ENCODE measurements at regions not wholly inside any gene's neighbourhood (a gene's known extent, or its start where the extent isn't known, plus 50 kb on each side); places are given as distances from the start of the nearest gene placed in this dataset.
"Not testable (repeated sequence)": the region's sequence is repeated elsewhere in the genome, so short reads cannot be mapped to it uniquely, and the experiment has no call there.

DNA sequence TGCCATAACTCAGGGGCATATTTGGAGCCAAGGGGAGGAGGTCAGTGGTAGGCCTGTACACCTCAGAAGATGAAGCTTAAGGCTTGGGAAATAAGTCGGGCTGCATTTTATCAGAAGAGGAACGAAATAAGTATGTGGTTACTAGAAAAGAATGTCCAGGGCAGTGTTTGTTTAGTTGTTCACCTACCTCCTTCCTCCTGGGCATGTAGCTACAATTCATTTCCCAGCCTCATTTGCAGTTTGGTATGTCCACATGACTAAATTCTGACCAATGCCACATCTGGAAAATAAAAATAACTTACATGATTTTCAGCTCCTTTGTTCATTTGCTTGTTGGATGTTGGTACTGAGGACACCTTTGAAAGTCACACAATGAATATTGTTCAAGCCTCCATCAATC lies 294.5 kb upstream of the RGS17 start:
- Histone ChIP-seq H3K36me3 (replicated peaks) (no peaks in the 10 kb centered on the region), H3K9me3 (no peaks in the 10 kb centered on the region), H3K4me1 (no peaks in the 10 kb centered on the region), H3K4me3 (no peak overlapping the region), H3K27me3 (ENCODE audit: low read depth) (no peaks in the 10 kb centered on the region)
- no peak for DNase-seq (ENCODE audit: low spot score in 2 of 2)
- in situ Hi-C loops (cut with MboI; ENCODE audit: low sequenced_read_pairs), result no loop called here

DNA sequence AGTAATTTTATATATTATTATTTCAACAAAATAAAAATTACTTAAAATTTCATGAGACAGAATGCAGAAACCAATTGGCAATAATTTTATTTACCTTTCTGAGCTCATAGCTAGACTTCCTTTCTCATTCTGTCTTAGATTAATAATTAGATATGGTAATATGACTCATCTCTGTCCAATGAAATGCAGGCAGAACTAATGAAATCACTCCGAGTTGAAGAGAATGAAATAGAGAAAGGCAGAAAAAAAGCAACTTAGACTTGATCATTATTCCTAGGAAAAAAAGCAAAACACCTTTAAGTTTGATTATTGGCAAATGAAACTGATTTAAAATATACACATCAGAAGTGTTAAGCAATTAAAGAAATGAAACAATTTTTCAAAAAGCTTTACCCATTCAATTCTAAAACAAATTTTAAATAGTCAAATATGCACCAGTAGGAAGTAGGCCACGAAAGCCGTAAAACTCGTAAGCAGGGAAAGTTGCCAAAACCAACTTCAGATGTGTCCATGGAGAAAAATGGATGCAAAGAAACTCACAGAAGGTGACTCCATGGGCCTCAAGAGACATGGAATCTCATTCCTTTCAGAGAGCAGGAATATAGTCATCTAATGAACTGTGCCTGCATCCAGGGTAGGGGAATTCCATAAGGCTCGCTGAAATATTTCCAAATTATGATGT lies 293.8 kb upstream of the RGS17 start:
- in situ Hi-C loops (cut with MboI; ENCODE audit: low sequenced_read_pairs), result no loop called here
- no peak for DNase-seq (ENCODE audit: low spot score in 2 of 2)
- Histone ChIP-seq H3K36me3 (replicated peaks) (no peaks in the 10 kb centered on the region), H3K4me3 (no peak overlapping the region), H3K4me1 (no peaks in the 10 kb centered on the region), H3K27me3 (ENCODE audit: low read depth) (no peaks in the 10 kb centered on the region), H3K9me3 (no peaks in the 10 kb centered on the region)

DNA sequence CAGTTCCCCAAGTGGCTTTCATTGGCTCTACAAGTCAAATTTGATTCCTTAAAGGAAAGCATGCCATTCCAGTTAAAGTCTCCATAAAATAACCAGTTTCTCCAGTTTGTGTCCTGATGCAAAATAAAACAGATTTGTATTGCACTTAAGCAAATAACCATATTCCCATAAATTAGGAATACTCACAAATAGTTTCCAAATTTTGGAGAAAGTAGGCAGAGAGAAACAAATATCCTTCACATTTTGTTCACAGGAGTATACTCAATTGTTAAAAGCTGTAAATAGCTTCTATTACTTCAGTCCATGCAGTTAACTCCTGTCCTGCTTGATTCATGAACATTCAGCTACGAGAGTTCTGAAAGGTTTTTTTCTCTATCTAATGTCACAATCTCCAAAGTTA lies 281.4 kb upstream of the RGS17 start:
- in situ Hi-C loops (cut with MboI; ENCODE audit: low sequenced_read_pairs), result no loop called here
- Histone ChIP-seq H3K4me3 (no peak overlapping the region), H3K27me3 (ENCODE audit: low read depth) (no peaks in the 10 kb centered on the region), H3K36me3 (replicated peaks) (no peaks in the 10 kb centered on the region), H3K9me3 (no peaks in the 10 kb centered on the region), H3K4me1 (no peaks in the 10 kb centered on the region)
- DNase-seq (ENCODE audit: low spot score in 2 of 2), result no peak

DNA sequence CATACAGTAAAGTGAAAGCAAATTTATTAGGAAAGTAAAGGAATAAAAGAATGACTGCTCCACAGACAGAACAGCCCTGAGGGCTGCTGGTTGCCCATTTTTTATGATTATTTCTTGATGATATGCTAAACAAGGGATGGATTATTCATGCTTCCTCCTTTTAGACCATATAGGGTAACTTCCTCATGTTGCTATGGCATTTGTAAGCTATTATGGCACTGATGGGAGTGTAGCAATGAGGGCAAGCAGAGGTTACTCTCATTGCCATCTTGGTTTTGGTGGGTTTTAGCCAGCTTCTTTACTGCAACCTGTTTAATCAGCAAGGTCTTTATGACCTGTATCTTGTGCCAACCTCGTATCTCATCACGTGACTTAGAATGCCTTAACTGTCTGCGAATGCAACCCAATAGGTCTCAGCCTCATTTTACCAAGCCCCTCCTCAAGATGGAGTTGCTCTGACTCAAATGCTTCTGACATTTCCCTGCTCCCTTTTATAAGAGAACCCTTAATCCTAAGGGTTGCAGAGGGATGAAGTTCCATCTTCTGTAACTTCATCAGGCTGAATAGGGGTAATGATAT lies 280.1 kb upstream of the RGS17 start:
- in situ Hi-C loops (cut with MboI; ENCODE audit: low sequenced_read_pairs), result no loop called here
- Histone ChIP-seq H3K4me3 (no peak overlapping the region), H3K9me3 (no peaks in the 10 kb centered on the region), H3K27me3 (ENCODE audit: low read depth) (no peaks in the 10 kb centered on the region), H3K4me1 (no peaks in the 10 kb centered on the region), H3K36me3 (replicated peaks) (no peaks in the 10 kb centered on the region)
- no peak for DNase-seq (ENCODE audit: low spot score in 2 of 2)

DNA sequence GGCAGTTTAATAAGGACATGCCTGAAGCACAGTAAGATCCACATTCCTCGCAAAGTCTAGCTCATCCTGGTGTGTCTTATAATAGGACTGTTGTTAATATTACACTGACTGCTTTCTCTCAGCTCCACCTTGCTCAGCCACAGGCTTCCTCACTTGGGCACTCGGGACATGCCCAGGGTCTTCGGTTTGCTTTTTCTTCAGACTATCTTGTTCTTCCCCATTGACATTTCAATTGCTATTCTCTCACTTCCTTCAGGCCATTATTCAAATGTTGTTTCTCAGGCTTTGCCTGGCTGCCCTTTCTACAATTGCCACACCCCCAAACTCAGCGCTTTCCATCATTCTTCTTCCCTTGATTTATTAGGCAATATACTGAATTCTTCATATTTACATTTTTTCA lies 274.8 kb upstream of the RGS17 start:
- Histone ChIP-seq H3K4me3 (no peak overlapping the region), H3K36me3 (replicated peaks) (no peaks in the 10 kb centered on the region), H3K4me1 (no peaks in the 10 kb centered on the region), H3K27me3 (ENCODE audit: low read depth) (no peaks in the 10 kb centered on the region), H3K9me3 (no peaks in the 10 kb centered on the region)
- DNase-seq (ENCODE audit: low spot score in 2 of 2), result no peak
- in situ Hi-C loops (cut with MboI; ENCODE audit: low sequenced_read_pairs), result no loop called here

DNA sequence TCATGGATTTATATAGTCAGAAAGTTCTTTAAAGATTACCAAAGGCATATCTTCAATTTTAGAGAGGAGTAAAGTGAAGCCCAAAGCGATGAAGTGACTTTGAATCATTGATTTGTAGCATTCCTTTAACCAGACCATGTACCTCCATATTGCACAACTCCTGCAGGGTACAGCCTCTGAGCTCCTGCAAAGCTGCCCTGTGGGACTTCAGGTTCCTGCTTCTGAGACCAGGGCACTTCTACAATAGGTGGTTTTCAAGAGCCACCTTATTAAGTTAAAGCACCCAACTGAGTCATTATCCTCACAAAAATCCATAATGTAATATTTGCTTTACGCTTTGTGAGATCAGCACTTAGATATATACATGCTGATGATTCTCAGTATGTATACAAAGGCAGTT lies 270.7 kb upstream of the RGS17 start:
- Histone ChIP-seq H3K4me3 (no peak overlapping the region), H3K9me3 (no peaks in the 10 kb centered on the region; the same call in 1 of the 2 replicates), H3K27me3 (ENCODE audit: low read depth) (no peaks in the 10 kb centered on the region), H3K4me1 (no peaks in the 10 kb centered on the region), H3K36me3 (replicated peaks) (no peaks in the 10 kb centered on the region)
- in situ Hi-C loops (cut with MboI; ENCODE audit: low sequenced_read_pairs), result no loop called here
- no peak for DNase-seq (ENCODE audit: low spot score in 2 of 2)

DNA sequence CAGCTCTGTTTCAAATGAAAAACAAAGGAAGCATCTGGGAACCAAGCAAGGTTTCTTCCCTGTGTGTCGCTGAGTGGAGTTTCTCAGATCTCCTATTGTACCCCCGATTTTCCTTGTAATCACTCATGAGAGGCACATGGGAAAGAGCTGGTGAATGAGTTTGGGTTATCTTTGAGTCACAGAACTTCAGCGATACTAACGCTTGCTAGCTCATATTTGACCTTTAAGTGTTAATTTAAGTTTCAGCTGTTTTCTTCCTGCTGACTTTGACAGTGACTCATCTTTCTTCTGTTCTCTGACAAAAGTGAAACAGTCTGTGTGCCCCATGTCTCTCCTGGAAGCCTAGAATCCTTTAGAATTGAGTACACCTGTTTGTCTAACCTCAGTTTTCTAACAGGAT lies 261.1 kb upstream of the RGS17 start:
- H3K4me1 ChIP-seq, result no peaks in the 10 kb centered on the region
- H3K9me3 ChIP-seq, result no peaks in the 10 kb centered on the region
- in situ Hi-C loops (cut with MboI; ENCODE audit: low sequenced_read_pairs), result no loop called here
- DNase-seq (ENCODE audit: low spot score in 2 of 2), result no peak
- H3K27me3 ChIP-seq (ENCODE audit: low read depth), result no peaks in the 10 kb centered on the region
- no peaks in the 10 kb centered on the region for H3K36me3 ChIP-seq (replicated peaks)
- H3K4me3 ChIP-seq, result no peak overlapping the region

DNA sequence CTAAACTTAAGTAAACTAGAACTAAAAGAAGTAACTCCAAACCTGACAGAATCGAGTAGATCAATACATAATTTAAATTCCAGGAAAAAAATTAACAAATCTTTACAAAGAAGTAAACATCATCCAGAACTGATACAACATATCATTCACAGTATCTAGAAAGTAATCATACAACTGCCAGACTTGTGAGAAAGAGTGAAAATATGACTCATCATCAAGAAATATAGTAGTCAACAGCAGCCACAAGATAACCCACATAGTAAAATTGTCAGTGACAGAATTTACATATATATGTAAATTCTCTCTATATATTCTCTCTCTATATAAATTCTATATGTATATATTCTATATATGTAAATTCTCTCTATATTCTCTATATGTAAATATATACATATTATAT lies 242.8 kb upstream of the RGS17 start:
- no peaks in the 10 kb centered on the region for H3K27me3 ChIP-seq (ENCODE audit: low read depth)
- no peaks in the 10 kb centered on the region for H3K36me3 ChIP-seq (replicated peaks)
- no peaks in the 10 kb centered on the region for H3K9me3 ChIP-seq
- no peak overlapping the region for H3K4me3 ChIP-seq
- no peak for DNase-seq (ENCODE audit: low spot score in 2 of 2)
- no peaks in the 10 kb centered on the region for H3K4me1 ChIP-seq
- in situ Hi-C loops (cut with MboI; ENCODE audit: low sequenced_read_pairs), result no loop called here

DNA sequence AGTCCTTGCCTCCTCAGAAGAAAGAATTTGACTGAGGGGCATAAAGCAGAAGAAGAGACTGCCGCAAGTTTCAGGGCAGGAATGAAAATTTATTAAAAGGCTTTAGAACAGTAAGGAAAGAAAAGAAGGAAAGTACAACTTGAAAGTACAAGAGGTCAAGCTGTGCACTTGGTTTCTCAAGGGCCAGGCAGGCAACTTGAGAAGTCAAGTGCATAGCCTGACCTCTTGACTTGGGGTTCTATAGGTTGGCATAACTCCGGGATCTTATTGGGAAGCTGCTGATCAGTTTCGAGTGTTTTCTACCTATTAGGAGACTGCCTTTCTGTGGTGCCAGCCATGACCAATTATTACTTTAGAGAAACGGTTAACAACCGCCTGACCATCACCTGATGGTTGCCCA lies 237.0 kb upstream of the RGS17 start:
- Histone ChIP-seq H3K4me1 (no peaks in the 10 kb centered on the region), H3K4me3 (no peak overlapping the region), H3K9me3 (no peaks in the 10 kb centered on the region), H3K27me3 (ENCODE audit: low read depth) (no peaks in the 10 kb centered on the region), H3K36me3 (replicated peaks) (no peaks in the 10 kb centered on the region)
- no peak for DNase-seq (ENCODE audit: low spot score in 2 of 2)
- in situ Hi-C loops (cut with MboI; ENCODE audit: low sequenced_read_pairs), result no loop called here

DNA sequence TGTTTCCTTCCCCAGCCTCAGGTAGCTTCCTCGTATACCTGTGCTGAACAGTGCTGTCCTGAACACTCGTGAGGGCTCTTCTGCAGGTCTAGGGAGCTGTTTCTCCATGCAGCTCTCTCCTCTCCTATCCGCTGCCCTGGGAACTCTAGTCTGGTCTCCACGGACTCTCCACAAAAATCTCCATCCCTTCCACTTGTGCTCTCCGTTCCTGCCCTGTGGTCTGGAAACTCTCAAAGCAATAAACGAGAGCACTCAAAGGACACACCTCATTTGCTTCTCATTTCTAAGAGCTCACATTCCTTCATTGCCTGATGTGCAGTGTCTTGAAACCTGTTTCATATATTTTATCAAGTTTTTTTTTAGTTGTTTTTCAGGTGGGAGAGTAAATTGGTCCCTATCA lies 235.9 kb upstream of the RGS17 start:
- in situ Hi-C loops (cut with MboI; ENCODE audit: low sequenced_read_pairs), result no loop called here
- H3K36me3 ChIP-seq (replicated peaks), result no peaks in the 10 kb centered on the region
- no peaks in the 10 kb centered on the region for H3K27me3 ChIP-seq (ENCODE audit: low read depth)
- DNase-seq (ENCODE audit: low spot score in 2 of 2), result no peak
- H3K4me1 ChIP-seq, result no peaks in the 10 kb centered on the region
- H3K9me3 ChIP-seq, result no peaks in the 10 kb centered on the region
- no peak overlapping the region for H3K4me3 ChIP-seq

DNA sequence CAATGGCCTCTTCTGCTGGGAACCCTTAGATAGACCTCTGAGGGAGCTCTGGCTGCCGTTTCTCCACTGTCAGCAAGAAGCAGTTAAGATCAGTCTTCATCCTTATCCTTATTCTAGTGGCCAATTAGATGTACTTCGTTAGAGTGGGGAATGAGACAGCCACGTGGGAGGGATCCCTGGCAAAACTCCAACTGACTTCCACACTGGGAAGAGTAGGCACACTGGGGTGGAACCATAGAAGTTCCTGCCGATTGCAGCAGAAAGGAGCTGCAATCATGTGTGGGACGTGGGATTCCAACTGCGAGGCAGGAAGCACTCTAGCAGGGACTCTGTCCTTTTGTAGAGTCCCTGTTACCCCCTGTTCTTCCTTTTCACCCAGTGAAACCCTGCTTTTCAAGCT lies 226.3 kb upstream of the RGS17 start:
- H3K9me3 ChIP-seq, result no peaks in the 10 kb centered on the region
- in situ Hi-C loops (cut with MboI; ENCODE audit: low sequenced_read_pairs), result no loop called here
- no peaks in the 10 kb centered on the region for H3K36me3 ChIP-seq (replicated peaks)
- H3K4me3 ChIP-seq, result no peak overlapping the region
- H3K27me3 ChIP-seq (ENCODE audit: low read depth), result no peaks in the 10 kb centered on the region
- no peak for DNase-seq (ENCODE audit: low spot score in 2 of 2)
- no peaks in the 10 kb centered on the region for H3K4me1 ChIP-seq

DNA sequence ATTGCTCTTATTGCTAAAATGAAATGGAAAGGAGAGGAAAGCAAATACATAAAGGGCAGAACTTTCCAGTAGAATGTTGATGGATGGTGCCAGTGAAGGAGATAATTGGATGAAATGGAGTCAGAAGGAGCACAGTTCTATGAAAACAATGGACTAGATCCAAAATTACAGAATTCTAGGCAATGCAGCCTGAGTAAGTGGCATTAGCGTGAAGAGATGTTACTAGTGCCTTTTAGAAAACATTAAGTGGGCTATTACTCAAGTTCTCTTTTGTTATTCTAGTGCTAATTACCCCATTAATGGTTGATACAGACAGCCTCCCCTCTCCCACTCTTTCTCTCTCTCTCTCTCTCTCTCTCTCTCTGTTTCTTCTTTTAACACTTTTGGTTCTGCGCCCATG lies 209.5 kb upstream of the RGS17 start:
- H3K9me3 ChIP-seq, result no peaks in the 10 kb centered on the region
- no peak for DNase-seq (ENCODE audit: low spot score in 2 of 2)
- no peak overlapping the region for H3K4me3 ChIP-seq
- H3K4me1 ChIP-seq, result no peaks in the 10 kb centered on the region
- H3K27me3 ChIP-seq (ENCODE audit: low read depth), result 0 out of 2 replicates have a peak, but pooled peaks cover 3% of the 10 kb centered on the region
- in situ Hi-C loops (cut with MboI; ENCODE audit: low sequenced_read_pairs), result no loop called here
- H3K36me3 ChIP-seq (replicated peaks), result no peaks in the 10 kb centered on the region

DNA sequence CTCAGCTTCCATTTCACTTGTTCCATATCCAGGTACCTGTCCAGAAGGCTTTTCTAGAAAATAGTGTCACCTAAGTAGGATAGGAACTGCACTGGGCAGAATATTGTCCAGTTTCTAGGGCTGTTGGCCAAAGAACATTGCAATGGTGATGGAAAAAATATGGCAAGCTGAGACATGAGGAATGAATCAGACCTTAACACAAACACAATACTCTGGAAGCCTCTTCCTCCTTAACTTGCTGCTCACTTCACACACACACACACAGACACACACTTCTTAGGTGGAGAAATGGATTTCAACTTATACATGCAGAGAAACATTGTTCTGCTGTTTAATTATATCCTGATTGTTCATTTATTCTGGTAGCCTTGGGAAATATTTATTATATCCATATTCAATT lies 203.0 kb upstream of the RGS17 start:
- H3K9me3 ChIP-seq, result no peaks in the 10 kb centered on the region
- in situ Hi-C loops (cut with MboI; ENCODE audit: low sequenced_read_pairs), result no loop called here

DNA sequence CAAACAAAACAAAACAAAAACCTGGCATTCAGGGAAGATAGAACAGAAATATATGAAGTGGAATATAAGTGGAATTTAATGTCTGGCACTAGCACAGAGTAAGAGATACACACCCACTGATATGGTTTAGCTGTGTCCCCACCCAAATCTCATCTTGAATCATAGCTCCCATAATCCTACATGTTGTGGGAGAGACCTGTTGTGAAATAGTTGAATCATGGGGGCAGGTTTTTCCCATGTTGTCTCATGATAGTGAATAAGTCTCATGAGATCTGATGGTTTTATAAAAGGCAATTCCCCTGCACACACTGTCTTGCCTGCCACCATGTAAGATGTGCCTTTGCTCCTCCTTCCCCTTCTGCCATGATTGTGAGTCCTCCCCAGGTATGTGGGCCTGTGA lies 200.1 kb upstream of the RGS17 start:
- H3K9me3 ChIP-seq; in situ Hi-C loops (cut with MboI; ENCODE audit: low sequenced_read_pairs); H3K4me1 ChIP-seq; DNase-seq (ENCODE audit: low spot score in 2 of 2); H3K36me3 ChIP-seq (replicated peaks); H3K27me3 ChIP-seq (ENCODE audit: low read depth); H3K4me3 ChIP-seq: not testable (repeated sequence)

More for the DNA sequence above, 203.0 kb upstream of the RGS17 start:
- DNase-seq (ENCODE audit: low spot score in 2 of 2), result no peak
- no peaks in the 10 kb centered on the region for H3K27me3 ChIP-seq (ENCODE audit: low read depth)
- H3K36me3 ChIP-seq (replicated peaks), result no peaks in the 10 kb centered on the region
- no peaks in the 10 kb centered on the region for H3K4me1 ChIP-seq
- no peak overlapping the region for H3K4me3 ChIP-seq

DNA sequence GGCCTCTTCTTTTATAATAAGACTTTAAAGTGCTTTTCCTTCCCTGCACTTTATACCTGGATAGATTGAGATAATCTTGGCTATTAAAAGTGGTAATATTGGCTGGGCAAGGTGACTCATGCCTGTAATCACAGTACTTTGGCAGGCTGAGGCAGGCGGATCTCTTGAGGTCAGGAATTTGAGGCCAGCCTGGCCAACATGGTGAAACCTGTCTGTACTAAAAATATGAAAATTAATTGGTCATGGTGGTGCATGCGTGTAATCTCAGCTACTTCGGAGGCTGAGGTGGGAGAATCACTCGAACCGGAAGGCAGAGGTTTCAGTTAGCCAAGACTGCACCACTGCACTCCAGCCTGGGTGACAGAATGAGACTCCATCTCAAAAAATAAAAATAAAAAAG lies 197.1 kb upstream of the RGS17 start:
- H3K4me1 ChIP-seq, result no peaks in the 10 kb centered on the region
- no peaks in the 10 kb centered on the region for H3K36me3 ChIP-seq (replicated peaks)
- no peaks in the 10 kb centered on the region for H3K9me3 ChIP-seq
- DNase-seq (ENCODE audit: low spot score in 2 of 2), result no peak
- in situ Hi-C loops (cut with MboI; ENCODE audit: low sequenced_read_pairs), result no loop called here
- no peak overlapping the region for H3K4me3 ChIP-seq
- H3K27me3 ChIP-seq (ENCODE audit: low read depth), result no peaks in the 10 kb centered on the region
